Activated gamma-delta T cell (primary cell): ENCODE measurements at regions not wholly inside any gene's neighbourhood (a gene's known extent, or its start where the extent isn't known, plus 50 kb on each side); places are given as distances from the start of the nearest gene placed in this dataset.
"Not testable (repeated sequence)": the region's sequence is repeated elsewhere in the genome, so short reads cannot be mapped to it uniquely, and the experiment has no call there.

Source experiments
- DNase-seq: peaks from one replicate; lab custom pipeline; 2025; lab: John Stamatoyannopoulos, UW

- not testable (repeated sequence) for DNase-seq
Observed at GRCh38 chr15:31681529-31682259, 348.6 kb upstream of the CHRNA7 start.

DNA sequence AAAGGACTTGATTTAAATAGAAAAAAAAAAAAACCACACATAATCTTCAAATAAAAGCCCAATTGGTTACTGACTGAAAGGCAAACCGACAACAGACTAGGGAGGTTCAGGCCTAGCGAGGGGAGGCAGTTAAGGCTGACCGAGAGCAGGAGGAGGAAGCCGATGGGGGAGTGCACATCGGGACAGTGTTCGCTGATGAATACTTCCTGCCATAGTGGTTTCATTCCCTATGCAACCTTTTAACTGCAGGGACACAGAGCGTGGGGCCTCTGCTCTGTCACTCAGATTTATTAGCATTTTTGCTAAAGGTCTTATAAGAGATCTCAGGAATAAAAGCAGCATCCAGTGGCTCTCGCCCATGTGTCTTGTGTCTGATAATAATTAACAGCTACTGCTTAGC, 343.2 kb upstream of the CHRNA7 start:
- DNase-seq, result not testable (repeated sequence)

GRCh38 chr15:31696509-31696908, 333.8 kb upstream of the CHRNA7 start:
- DNase-seq, result not testable (repeated sequence)

GRCh38 chr15:31705076-31705678, 325.1 kb upstream of the CHRNA7 start:
- not testable (repeated sequence) for DNase-seq

GRCh38 chr15:31707944-31708702, 322.2 kb upstream of the CHRNA7 start:
- not testable (repeated sequence) for DNase-seq

- DNase-seq, result not testable (repeated sequence)
Observed at GRCh38 chr15:31708703-31709327, 321.5 kb upstream of the CHRNA7 start.

DNA sequence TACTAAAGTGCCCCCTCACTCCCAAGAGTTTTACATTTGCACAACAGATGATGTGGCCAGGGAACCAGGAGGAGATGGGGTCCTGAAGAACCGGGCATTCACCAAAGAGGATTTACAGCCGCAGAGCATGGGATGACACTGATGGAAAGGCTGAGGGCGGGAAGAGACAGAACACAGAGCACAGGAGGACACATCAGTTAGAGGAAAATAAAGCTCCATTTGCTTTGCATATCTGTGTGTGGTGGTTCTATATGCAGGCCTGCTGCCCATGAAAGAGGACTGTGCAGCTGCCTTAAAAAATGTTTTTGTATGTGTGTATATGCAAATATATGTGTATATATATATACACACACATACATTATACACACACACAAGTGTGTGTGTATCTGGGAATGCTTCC, 320.8 kb upstream of the CHRNA7 start:
- DNase-seq, result not testable (repeated sequence)

DNA sequence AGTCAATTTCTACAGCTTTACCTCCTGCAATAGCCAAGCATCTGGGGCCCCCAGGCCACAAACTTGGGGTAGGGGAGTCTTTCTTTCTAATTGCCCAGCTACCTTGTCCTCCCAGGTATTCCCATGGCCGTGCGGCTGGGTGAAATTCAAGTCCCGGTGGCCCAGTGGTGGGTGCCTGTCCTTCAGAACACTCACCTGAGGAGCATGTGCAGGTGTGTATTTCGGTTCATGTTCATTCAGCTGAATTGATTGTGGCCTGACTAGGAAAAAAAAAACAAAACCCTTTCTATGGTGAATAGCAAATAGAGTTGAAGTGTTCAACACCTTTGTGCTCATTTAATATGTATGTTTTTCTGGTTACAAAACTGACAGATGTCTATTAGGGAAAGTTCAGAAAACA, 319.5 kb upstream of the CHRNA7 start:
- not testable (repeated sequence) for DNase-seq

DNA sequence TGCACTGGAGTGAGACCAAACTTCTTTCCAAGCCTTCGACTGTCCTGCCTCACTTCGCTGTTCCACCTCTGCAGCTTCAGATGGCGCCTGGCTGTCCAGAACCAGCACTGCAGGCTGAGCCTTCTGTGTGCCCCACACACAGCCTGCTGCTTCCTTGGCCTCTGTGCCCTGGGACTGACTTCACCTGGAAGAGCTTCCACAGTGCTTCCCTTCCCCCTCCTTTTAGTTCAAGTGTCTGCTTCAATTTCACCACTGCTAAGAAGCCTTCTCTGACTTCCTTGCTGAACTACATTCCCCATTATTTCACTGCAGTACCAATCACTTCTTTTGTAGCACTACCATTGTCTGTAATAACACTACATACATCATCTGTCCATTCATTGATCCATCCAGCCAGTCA, 315.1 kb upstream of the CHRNA7 start:
- not testable (repeated sequence) for DNase-seq

- DNase-seq, result not testable (repeated sequence)
Observed at GRCh38 chr15:31718625-31719024, 311.7 kb upstream of the CHRNA7 start.

DNA sequence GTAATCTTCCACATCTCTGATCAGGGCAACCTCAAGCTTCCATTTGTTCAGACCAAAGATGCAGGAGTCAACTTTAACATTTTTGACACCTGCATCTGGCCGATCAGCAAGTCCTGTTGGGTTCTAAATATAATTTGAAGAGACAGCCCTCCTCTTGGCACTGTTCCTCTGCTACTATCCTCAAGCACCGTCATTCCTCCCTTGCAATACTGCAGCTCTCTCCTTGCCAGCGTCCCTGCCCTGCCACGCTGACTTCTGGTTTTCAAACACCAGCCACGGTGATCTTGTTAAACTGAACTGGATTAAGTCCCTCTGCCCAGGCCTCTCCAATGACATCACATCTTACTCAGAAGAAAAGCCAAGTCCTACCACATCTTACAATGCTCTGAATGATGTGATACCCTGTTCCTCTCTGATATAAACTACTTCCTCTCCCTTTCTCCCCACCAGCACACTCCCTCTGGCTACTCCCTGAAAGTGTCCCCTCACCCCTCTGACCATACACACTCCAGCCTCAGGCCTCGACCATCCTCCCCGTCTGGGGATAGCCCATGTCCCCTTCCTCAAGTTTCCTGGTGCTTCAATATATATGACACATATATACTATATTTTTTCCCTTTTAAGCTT, 310.8 kb upstream of the CHRNA7 start:
- not testable (repeated sequence) for DNase-seq

DNA sequence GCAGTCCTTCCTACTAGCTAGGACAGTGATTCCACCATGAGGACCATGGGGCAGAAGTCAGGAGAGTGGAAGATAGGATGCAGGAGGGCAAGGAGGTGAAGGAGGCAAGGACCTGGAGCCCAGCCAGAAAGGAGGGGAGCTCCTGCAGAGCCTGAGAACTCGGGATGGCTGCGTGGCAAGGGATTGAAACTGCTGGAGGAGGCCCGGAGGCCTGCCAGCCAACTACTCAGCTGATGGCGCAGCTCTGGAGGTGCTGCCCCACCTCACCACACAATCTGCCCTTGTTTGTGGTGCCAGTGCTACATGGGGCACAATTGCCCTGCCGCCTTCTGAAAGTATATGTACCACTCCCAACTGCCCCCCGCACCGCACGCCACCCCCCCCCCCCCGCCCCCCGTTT, 307.3 kb upstream of the CHRNA7 start:
- DNase-seq, result not testable (repeated sequence)

- DNase-seq, result not testable (repeated sequence)
Observed at GRCh38 chr15:31724903-31725302, 305.4 kb upstream of the CHRNA7 start.

DNA sequence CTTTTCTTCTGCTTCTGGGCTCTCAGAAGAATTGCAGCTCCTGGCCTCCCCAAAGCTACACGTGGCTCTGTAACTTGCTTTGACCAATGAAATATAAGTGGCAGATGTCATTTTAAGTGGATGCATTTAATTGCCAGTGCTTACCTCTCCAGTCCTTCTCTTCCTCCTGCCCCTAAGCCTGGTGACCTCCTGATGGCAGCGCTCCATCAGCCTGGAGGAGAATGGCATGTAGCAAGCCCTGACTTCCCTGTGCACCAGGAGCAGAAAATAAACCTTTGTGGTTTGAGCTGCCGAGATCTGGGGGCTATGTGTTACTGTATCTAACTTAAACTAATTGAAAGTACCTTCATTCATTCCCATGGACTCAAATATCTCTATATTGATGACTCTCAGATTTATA, 304.7 kb upstream of the CHRNA7 start:
- not testable (repeated sequence) for DNase-seq

- no peak for DNase-seq
Observed at GRCh38 chr15:31727612-31728011, 302.7 kb upstream of the CHRNA7 start.

GRCh38 chr15:31732726-31733125, 297.6 kb upstream of the CHRNA7 start:
- no peak for DNase-seq

DNA sequence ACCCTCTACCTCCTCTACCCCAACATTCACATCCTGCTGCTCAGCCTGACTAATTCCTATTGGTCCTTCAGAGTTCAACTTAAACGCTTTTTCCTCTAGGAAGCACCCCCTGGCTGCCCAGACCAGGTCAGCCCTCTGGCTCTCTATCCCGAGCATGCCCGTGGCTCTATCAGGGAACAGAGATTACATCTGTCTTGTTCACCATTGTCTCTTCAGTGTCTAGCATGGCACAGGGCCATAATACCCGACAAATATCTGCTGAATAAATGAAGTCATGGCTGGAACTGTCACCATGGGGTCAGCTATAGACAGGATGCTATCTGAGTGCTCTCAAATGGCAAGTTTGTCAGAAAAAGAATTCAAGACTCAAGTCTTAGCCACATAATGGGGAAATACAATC, 296.9 kb upstream of the CHRNA7 start:
- DNase-seq, result no peak

DNA sequence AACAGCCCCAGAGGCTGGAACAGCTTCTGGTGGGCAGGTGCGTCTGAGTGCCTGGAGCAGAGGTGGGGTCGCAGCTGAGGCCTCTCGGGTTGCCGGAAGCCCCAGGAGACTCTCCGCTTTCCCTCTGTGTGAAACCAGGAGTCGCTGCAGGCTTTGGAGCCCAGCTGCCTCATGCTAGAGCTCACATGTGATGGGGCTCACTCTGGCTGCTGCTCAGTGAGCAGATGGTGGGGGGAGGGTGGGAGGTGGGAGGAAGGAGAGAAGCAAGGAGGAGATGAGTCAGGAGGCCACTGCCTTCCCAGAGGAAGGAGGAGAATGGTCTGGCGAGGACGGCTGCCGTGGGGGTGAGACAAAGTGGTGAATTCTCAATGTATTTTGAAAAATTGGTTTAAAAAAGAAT, 290.1 kb upstream of the CHRNA7 start:
- DNase-seq, result no peak

DNA sequence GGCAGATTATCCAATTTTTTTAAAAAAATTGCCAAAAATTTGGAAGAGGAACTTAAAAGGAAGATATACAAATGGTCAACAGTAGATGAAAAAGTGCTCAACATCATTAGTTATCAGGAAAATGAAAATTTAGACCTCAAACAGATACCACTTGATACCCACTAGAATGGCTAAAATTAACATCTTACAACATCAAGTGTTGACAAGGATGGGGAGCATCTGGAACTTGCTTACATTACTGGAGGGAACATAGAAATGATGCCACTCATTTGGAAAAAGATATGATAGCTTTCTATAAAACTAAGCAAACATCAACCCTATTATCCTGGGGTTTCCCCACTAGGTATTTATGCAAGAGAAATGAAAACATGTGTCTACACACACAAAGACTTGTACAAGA, 284.5 kb upstream of the CHRNA7 start:
- DNase-seq, result no peak

GRCh38 chr15:31752065-31752762, 278.1 kb upstream of the CHRNA7 start:
- no peak for DNase-seq

DNA sequence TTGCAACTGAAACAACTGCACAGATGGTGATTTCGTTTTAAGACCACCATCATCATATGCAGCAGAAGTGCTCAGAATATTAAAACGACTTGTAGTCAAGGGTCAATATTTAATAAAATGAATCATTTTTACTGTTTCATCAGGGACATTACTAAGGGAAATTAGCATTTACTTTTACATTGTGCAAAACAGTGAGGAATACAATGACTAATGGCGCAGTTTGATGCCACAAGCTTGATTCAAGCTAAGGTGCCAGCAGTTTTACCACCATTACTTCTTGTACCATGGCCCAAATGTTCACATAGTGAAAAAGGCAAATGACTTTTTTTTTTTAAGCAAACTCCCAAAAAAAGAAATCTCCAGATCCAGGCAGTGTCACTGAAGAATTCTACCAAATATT, 277.4 kb upstream of the CHRNA7 start:
- no peak for DNase-seq
